ENCODE measurements at regions not wholly inside any gene's neighbourhood (a gene's known extent, or its start where the extent isn't known, plus 50 kb on each side); places are given as distances from the start of the nearest gene placed in this dataset.
"Not testable (repeated sequence)": the region's sequence is repeated elsewhere in the genome, so short reads cannot be mapped to it uniquely, and the experiment has no call there.

- ATAC-seq, result no peak
- H3K4me3 ChIP-seq, result no peak overlapping the region
- no peaks in the 10 kb centered on the region for H3K4me1 ChIP-seq (ENCODE audit: low read depth)
- no peaks in the 10 kb centered on the region for H3K36me3 ChIP-seq (ENCODE audit: low read depth)
- intact Hi-C loops (cut with DNase I, micrococcal nuclease), result no loop called here
- no peaks in the 10 kb centered on the region for H3K9me3 ChIP-seq
- no peak for TF ChIP-seq CTCF (IDR thresholded peaks at IDR 0.05)
- DNase-seq, result no peak
Observed at GRCh38 chr4:126658411-126658810, 974.3 kb upstream of the INTU start.

- H3K4me3 ChIP-seq, result no peak overlapping the region
- no peak for DNase-seq
- intact Hi-C loops (cut with DNase I, micrococcal nuclease), result no loop called here
- no peaks in the 10 kb centered on the region for H3K4me1 ChIP-seq (ENCODE audit: low read depth)
- H3K36me3 ChIP-seq (ENCODE audit: low read depth), result no peaks in the 10 kb centered on the region
- no peaks in the 10 kb centered on the region for H3K9me3 ChIP-seq
- no peak for TF ChIP-seq CTCF (IDR thresholded peaks at IDR 0.05)
- no peak for ATAC-seq
Observed at GRCh38 chr4:126661194-126661593, 971.6 kb upstream of the INTU start.

- no peak for DNase-seq
- H3K4me1 ChIP-seq (ENCODE audit: low read depth), result no peaks in the 10 kb centered on the region
Observed at GRCh38 chr4:126664839-126665238, 967.9 kb upstream of the INTU start.

GRCh38 chr4:126670038-126670437, 962.7 kb upstream of the INTU start:
- H3K36me3 ChIP-seq (ENCODE audit: low read depth); DNase-seq; H3K9me3 ChIP-seq; ATAC-seq; H3K4me1 ChIP-seq (ENCODE audit: low read depth); H3K4me3 ChIP-seq; intact Hi-C loops (cut with DNase I, micrococcal nuclease): not testable (repeated sequence)

More at GRCh38 chr4:126664839-126665238, 967.9 kb upstream of the INTU start:
- no peak overlapping the region for H3K4me3 ChIP-seq
- intact Hi-C loops (cut with DNase I, micrococcal nuclease), result no loop called here
- no peak for TF ChIP-seq CTCF (IDR thresholded peaks at IDR 0.05)
- H3K36me3 ChIP-seq (ENCODE audit: low read depth), result no peaks in the 10 kb centered on the region
- ATAC-seq, result no peak
- H3K9me3 ChIP-seq, result no peaks in the 10 kb centered on the region

GRCh38 chr4:126678618-126679017, 954.1 kb upstream of the INTU start:
- no peak for DNase-seq
- no peaks in the 10 kb centered on the region for H3K9me3 ChIP-seq
- no peak for ATAC-seq
- H3K36me3 ChIP-seq (ENCODE audit: low read depth), result no peaks in the 10 kb centered on the region
- no peak for TF ChIP-seq CTCF (IDR thresholded peaks at IDR 0.05)
- H3K4me3 ChIP-seq, result no peak overlapping the region
- intact Hi-C loops (cut with DNase I, micrococcal nuclease), result no loop called here
- no peaks in the 10 kb centered on the region for H3K4me1 ChIP-seq (ENCODE audit: low read depth)

- no peak for TF ChIP-seq CTCF (IDR thresholded peaks at IDR 0.05)
- ATAC-seq (no peak), DNase-seq (no peak)
- Histone ChIP-seq H3K9me3 (no peaks in the 10 kb centered on the region), H3K4me1 (ENCODE audit: low read depth) (no peaks in the 10 kb centered on the region), H3K4me3 (no peak overlapping the region), H3K36me3 (ENCODE audit: low read depth) (no peaks in the 10 kb centered on the region)
- intact Hi-C loops (cut with DNase I, micrococcal nuclease), result no loop called here
Observed at GRCh38 chr4:126679303-126679702, 953.5 kb upstream of the INTU start.
